MM.1S (cell line): ENCODE measurements at regions not wholly inside any gene's neighbourhood (a gene's known extent, or its start where the extent isn't known, plus 50 kb on each side); places are given as distances from the start of the nearest gene placed in this dataset.

Experiments
- DNase-seq: peaks from one replicate; pipeline ENCODE4 v3.0.0-alpha.2; 2015
- H2AFZ ChIP-seq: fragments of 300-600 bp; sonication (generic); 2 replicates; pipeline ENCODE4 v1.6.0; 2016; ENCODE audit warnings: antibody characterized with exemption, low read length
- H3F3A ChIP-seq: fragments of 300-600 bp; sonication (generic); 2 replicates; pipeline ENCODE4 v1.6.1; 2016; ENCODE audit warnings: mild to moderate bottlenecking, antibody characterized with exemption, low read length, moderate library complexity, mixed read lengths; ENCODE audit not compliant: insufficient read depth
- H3K27ac ChIP-seq: fragments of 300-600 bp; sonication (generic); 2 replicates; pipeline ENCODE4 v1.5.1; 2016; ENCODE audit warnings: mild to moderate bottlenecking, low read length
- H3K27me3 ChIP-seq: fragments of 300-600 bp; sonication (generic); replicated peaks from 2 replicates; pipeline ENCODE4 v1.6.0; 2016; ENCODE audit warnings: low read length; ENCODE audit not compliant: insufficient read depth
- H3K36me3 ChIP-seq: fragments of 300-600 bp; sonication (generic); replicated peaks from 2 replicates; pipeline ENCODE4 v1.6.1; 2016; ENCODE audit warnings: mild to moderate bottlenecking, low read length, mixed read lengths; ENCODE audit not compliant: insufficient read depth
- H3K4me1 ChIP-seq: fragments of 300-600 bp; sonication (generic); 2 replicates; pipeline ENCODE4 v1.6.1; 2016; ENCODE audit warnings: low read length, mixed read lengths
- H3K4me2 ChIP-seq: fragments of 300-600 bp; sonication (generic); 2 replicates; pipeline ENCODE4 v1.6.0; 2016; ENCODE audit warnings: low read depth, low read length
- H3K4me3 ChIP-seq: fragments of 300-600 bp; sonication (generic); 2 replicates; pipeline ENCODE4 v1.5.1; 2016; ENCODE audit warnings: low read length, mixed read lengths
- H3K79me2 ChIP-seq: fragments of 300-600 bp; sonication (generic); 2 replicates; pipeline ENCODE4 v1.6.1; 2016; ENCODE audit warnings: mixed run types, low read length, mixed read lengths
- H3K9ac ChIP-seq: fragments of 300-600 bp; sonication (generic); 2 replicates; pipeline ENCODE4 v1.6.1; 2016; ENCODE audit warnings: low read length, mixed read lengths
- H3K9me2 ChIP-seq: fragments of 300-600 bp; sonication (generic); replicated peaks from 2 replicates; pipeline ENCODE4 v1.6.1; 2016; ENCODE audit warnings: mild to moderate bottlenecking, low read length, mixed read lengths; ENCODE audit not compliant: insufficient read depth
- H3K9me3 ChIP-seq: fragments of 300-600 bp; sonication (generic); replicated peaks from 2 replicates; pipeline ENCODE4 v1.6.1; 2016; ENCODE audit warnings: mild to moderate bottlenecking, low read length, mixed read lengths; ENCODE audit not compliant: insufficient read depth
- H4K20me1 ChIP-seq: fragments of 300-600 bp; sonication (generic); 2 replicates; pipeline ENCODE4 v1.6.1; 2016; ENCODE audit warnings: mild to moderate bottlenecking, low read length, moderate library complexity, mixed read lengths; ENCODE audit not compliant: insufficient read depth
- EZH2 ChIP-seq: fragments of 300-600 bp; sonication (generic); optimal IDR thresholded peaks from 2 replicates; pipeline ENCODE3; 2017; ENCODE audit warnings: low read depth, mild to moderate bottlenecking, antibody characterized with exemption, low read length, mixed read lengths
- EZH2phosphoT487 ChIP-seq: fragments of 300-600 bp; sonication (generic); IDR thresholded peaks from 2 replicates; pipeline ENCODE4 v1.6.1; 2018; ENCODE audit warnings: antibody characterized with exemption, low read length
- TF ChIP-seq, protein P1 (sequence below): fragments of 300-600 bp; sonication (generic); IDR thresholded peaks from 2 replicates; pipeline ENCODE4 v1.5.1; 2016; ENCODE audit warnings: antibody characterized with exemption, low read length, mixed read lengths

DNA sequence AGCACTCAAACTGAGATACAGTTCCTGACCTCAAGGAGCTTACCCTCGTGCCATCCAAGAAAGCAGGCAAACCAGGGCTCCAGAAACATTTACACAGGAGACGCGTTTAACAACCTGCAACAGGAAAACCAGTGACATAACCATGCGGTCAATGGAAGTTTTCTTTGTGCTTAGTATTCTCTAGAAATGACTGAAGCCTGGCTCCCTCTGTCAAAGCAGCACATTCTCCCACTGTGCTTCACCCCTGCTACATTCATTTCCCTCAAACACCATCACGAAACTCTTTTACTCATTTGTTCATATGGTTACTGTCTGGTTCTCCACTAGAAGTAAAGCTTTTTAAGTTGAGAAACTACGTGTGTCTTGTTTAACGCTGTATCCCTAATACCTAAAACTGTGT, 161.3 kb upstream of the CCND2 start:
- Histone ChIP-seq H3K9ac (no peak overlapping the region), H3K27me3 (no peaks in the 10 kb centered on the region), H3K9me3 (no peaks in the 10 kb centered on the region), H2AFZ (no peak overlapping the region), H3K4me3 (no peak overlapping the region), H3F3A (peaks cover 19% of the 10 kb centered on the region), H3K79me2 (peaks cover 27% of the 10 kb centered on the region), H3K9me2 (no peaks in the 10 kb centered on the region), H3K27ac (no peak overlapping the region), H3K36me3 (no peaks in the 10 kb centered on the region), H4K20me1 (no peaks in the 10 kb centered on the region), H3K4me1 (peaks cover 37% of the 10 kb centered on the region), H3K4me2 (no peak overlapping the region)
- TF ChIP-seq EZH2 (no peak), EZH2phosphoT487 (no peak)
- TF ChIP-seq, protein P1, sequence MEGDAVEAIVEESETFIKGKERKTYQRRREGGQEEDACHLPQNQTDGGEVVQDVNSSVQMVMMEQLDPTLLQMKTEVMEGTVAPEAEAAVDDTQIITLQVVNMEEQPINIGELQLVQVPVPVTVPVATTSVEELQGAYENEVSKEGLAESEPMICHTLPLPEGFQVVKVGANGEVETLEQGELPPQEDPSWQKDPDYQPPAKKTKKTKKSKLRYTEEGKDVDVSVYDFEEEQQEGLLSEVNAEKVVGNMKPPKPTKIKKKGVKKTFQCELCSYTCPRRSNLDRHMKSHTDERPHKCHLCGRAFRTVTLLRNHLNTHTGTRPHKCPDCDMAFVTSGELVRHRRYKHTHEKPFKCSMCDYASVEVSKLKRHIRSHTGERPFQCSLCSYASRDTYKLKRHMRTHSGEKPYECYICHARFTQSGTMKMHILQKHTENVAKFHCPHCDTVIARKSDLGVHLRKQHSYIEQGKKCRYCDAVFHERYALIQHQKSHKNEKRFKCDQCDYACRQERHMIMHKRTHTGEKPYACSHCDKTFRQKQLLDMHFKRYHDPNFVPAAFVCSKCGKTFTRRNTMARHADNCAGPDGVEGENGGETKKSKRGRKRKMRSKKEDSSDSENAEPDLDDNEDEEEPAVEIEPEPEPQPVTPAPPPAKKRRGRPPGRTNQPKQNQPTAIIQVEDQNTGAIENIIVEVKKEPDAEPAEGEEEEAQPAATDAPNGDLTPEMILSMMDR = no peak
- DNase-seq = no peak

DNA sequence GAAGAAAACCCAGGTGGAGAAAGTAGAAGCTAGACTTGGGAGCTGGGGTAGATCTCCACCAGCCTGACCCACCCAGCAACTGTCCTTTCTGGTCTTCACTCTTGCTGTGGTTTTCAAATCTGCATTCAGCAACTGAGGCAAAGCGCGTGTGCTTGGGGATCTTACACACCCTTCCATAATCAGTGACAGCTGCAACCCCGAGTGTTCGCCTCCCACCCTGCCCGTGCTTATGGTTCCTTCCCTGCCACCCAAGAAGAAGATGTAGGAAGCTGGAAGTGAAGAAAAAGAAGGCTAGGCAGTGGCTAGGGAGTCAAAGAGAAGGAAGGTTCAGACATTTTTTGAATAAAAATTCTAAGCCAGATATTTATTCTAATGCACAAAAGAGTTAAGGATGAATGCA, 162.6 kb upstream of the CCND2 start:
- no peak overlapping the region for H2AFZ ChIP-seq

DNA sequence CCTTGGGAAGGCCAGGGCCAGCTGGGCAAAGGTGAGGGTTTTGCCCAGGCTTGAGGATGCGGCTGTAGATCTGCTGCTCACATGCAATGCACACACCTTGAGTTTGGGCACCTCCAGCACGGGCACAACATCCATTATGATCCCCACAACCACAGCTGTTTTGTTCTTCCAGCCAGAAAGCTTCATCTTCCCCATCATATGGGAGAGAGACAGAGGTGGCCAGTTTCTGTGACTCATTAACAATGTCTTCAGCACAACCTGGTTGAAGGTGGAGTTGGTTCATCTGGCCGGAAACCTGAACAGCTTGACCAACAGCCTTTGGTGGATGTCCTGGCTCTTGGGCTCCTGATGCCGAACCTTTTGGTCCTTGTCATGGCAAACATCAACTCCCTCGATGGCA, 163.7 kb upstream of the CCND2 start:
- Histone ChIP-seq H3K9me2 (no peaks in the 10 kb centered on the region), H3K9ac (no peak overlapping the region), H3K4me2 (no peak overlapping the region), H3K4me3 (no peak overlapping the region), H3K4me1 (peaks cover 28% of the 10 kb centered on the region), H3K36me3 (no peaks in the 10 kb centered on the region), H3K27me3 (no peaks in the 10 kb centered on the region), H2AFZ (no peak overlapping the region), H3K27ac (no peak overlapping the region), H4K20me1 (no peaks in the 10 kb centered on the region), H3K79me2 (peaks cover 6% of the 10 kb centered on the region; the same call in 1 of the 2 replicates), H3F3A (no peaks in the 10 kb centered on the region; the same call in 1 of the 2 replicates), H3K9me3 (no peaks in the 10 kb centered on the region)
- DNase-seq = no peak
- TF ChIP-seq, protein P1 = no peak
- TF ChIP-seq EZH2phosphoT487 (no peak), EZH2 (no peak)

More for the DNA sequence above, 162.6 kb upstream of the CCND2 start:
- H3K79me2 ChIP-seq = peaks cover 18% of the 10 kb centered on the region
- no peaks in the 10 kb centered on the region for H3K36me3 ChIP-seq
- no peaks in the 10 kb centered on the region for H4K20me1 ChIP-seq
- DNase-seq = no peak
- no peaks in the 10 kb centered on the region for H3K27me3 ChIP-seq
- H3K9me3 ChIP-seq = no peaks in the 10 kb centered on the region
- H3K4me2 ChIP-seq = no peak overlapping the region
- H3K27ac ChIP-seq = no peak overlapping the region
- TF ChIP-seq EZH2 (no peak), EZH2phosphoT487 (no peak)
- TF ChIP-seq, protein P1 = no peak
- peaks cover 35% of the 10 kb centered on the region for H3K4me1 ChIP-seq
- peaks cover 7% of the 10 kb centered on the region for H3F3A ChIP-seq
- H3K4me3 ChIP-seq = no peak overlapping the region
- no peaks in the 10 kb centered on the region for H3K9me2 ChIP-seq
- no peak overlapping the region for H3K9ac ChIP-seq
